Neural cell (in vitro differentiated cells): ENCODE measurements at regions not wholly inside any gene's neighbourhood (a gene's known extent, or its start where the extent isn't known, plus 50 kb on each side); places are given as distances from the start of the nearest gene placed in this dataset.
"Not testable (repeated sequence)": the region's sequence is repeated elsewhere in the genome, so short reads cannot be mapped to it uniquely, and the experiment has no call there.

Source experiments
- H2AFZ ChIP-seq: fragments of 200-600, 300-800 bp; sonication (generic), shearing (Covaris generic); 2 replicates; pipeline ENCODE4 v1.6.0; 2014; ENCODE audit warnings: low read depth, mild to moderate bottlenecking, antibody characterized with exemption, low read length, moderate library complexity
- H3F3A ChIP-seq: fragments of 200-600 bp; shearing (Covaris generic); 2 replicates; pipeline ENCODE4 v1.6.1; 2016; ENCODE audit warnings: mild to moderate bottlenecking, moderate library complexity, mixed read lengths, antibody characterized with exemption, low read length; ENCODE audit not compliant: insufficient read depth, poor library complexity, severe bottlenecking
- H3K27ac ChIP-seq: fragments of 200-600, 300-800 bp; sonication (generic), shearing (Covaris generic); 2 replicates; pipeline ENCODE4 v1.5.1; 2014; ENCODE audit warnings: mild to moderate bottlenecking, low read length, moderate library complexity
- H3K27me3 ChIP-seq: fragments of 300-800, 200-600 bp; sonication (generic), shearing (Covaris generic); 2 replicates; pipeline ENCODE4 v1.6.0; 2014; ENCODE audit warnings: mild to moderate bottlenecking, low read depth, low read length, moderate library complexity; ENCODE audit not compliant: insufficient read depth
- H3K36me3 ChIP-seq: fragments of 300-800, 200-600 bp; sonication (generic), shearing (Covaris generic); 2 replicates; pipeline ENCODE4 v1.5.1; 2014; ENCODE audit warnings: mild to moderate bottlenecking, antibody characterized with exemption, low read length, moderate library complexity; ENCODE audit not compliant: insufficient read depth
- H3K4me2 ChIP-seq: fragments of 300-800, 200-600 bp; sonication (generic), shearing (Covaris generic); 2 replicates; pipeline ENCODE4 v1.6.0; 2014; ENCODE audit warnings: mild to moderate bottlenecking, low read length
- H3K4me3 ChIP-seq: fragments of 300-800, 200-600 bp; sonication (generic), shearing (Covaris generic); 2 replicates; pipeline ENCODE4 v1.5.1; 2014; ENCODE audit warnings: mild to moderate bottlenecking, low read length, moderate library complexity
- H3K79me2 ChIP-seq: fragments of 200-600 bp; shearing (Covaris generic); replicated peaks from 2 replicates; pipeline ENCODE4 v1.6.0; 2014; ENCODE audit warnings: mild to moderate bottlenecking, low read length, moderate library complexity; ENCODE audit not compliant: insufficient read depth
- H3K9ac ChIP-seq: fragments of 300-800, 200-600 bp; sonication (generic), shearing (Covaris generic); 2 replicates; pipeline ENCODE4 v1.6.1; 2016; ENCODE audit warnings: mild to moderate bottlenecking, low read length, mixed read lengths
- H3K9me2 ChIP-seq: fragments of 200-600 bp; shearing (Covaris generic); 2 replicates; pipeline ENCODE4 v1.6.1; 2016; ENCODE audit warnings: mild to moderate bottlenecking, low read length, mixed read lengths; ENCODE audit not compliant: insufficient read depth
- H3K9me3 ChIP-seq: fragments of 200-600, 300-800 bp; sonication (generic), shearing (Covaris generic); 2 replicates; pipeline ENCODE4 v1.6.1; 2016; ENCODE audit warnings: mild to moderate bottlenecking, mixed run types, low read length, moderate library complexity, mixed read lengths
- H4K20me1 ChIP-seq: fragments of 200-600 bp; shearing (Covaris generic); 2 replicates; pipeline ENCODE4 v1.6.1; 2016; ENCODE audit warnings: mild to moderate bottlenecking, mixed run types; ENCODE audit not compliant: insufficient read depth
- EP300 ChIP-seq: fragments of 450-650 bp; conservative IDR thresholded peaks from 2 replicates; pipeline ENCODE4 v1.6.1; 2014; ENCODE audit warnings: antibody characterized with exemption, mild to moderate bottlenecking, moderate library complexity; ENCODE audit not compliant: poor library complexity, severe bottlenecking
- EZH2 ChIP-seq: fragments of 200-600, 300-800 bp; shearing (Covaris generic), sonication (generic); IDR thresholded peaks from 2 replicates; pipeline ENCODE4 v1.6.1; 2014; ENCODE audit warnings: antibody characterized with exemption, low read length, borderline replicate concordance, mild to moderate bottlenecking; ENCODE audit not compliant: insufficient read depth, poor library complexity, severe bottlenecking
- MXI1 ChIP-seq: fragments of 450-650 bp; conservative IDR thresholded peaks from 2 replicates; pipeline ENCODE4 v1.6.1; 2014; ENCODE audit warnings: antibody characterized with exemption, mild to moderate bottlenecking; ENCODE audit not compliant: poor library complexity, severe bottlenecking
- POLR2AphosphoS5 ChIP-seq: IDR thresholded peaks from 2 replicates; pipeline ENCODE4 v1.6.1; 2012
- RAD21 ChIP-seq: fragments of 450-650 bp; conservative IDR thresholded peaks from 2 replicates; pipeline ENCODE4 v1.6.1; 2014; ENCODE audit warnings: antibody characterized with exemption, mild to moderate bottlenecking, moderate library complexity
- SMC3 ChIP-seq: fragments of 450-650 bp; conservative IDR thresholded peaks from 2 replicates; pipeline ENCODE4 v1.6.1; 2014; ENCODE audit warnings: antibody characterized with exemption, mild to moderate bottlenecking, moderate library complexity; ENCODE audit not compliant: poor library complexity
- TAF1 ChIP-seq: IDR thresholded peaks from 2 replicates; pipeline ENCODE4 v1.6.1; 2012; ENCODE audit warnings: low read depth
- TF ChIP-seq, protein P1 (sequence below): IDR thresholded peaks from 2 replicates; pipeline ENCODE4 v1.6.1; 2012; ENCODE audit warnings: borderline replicate concordance
- TF ChIP-seq, protein P2 (sequence below): fragments of 450-650 bp; IDR thresholded peaks from 2 replicates; pipeline ENCODE4 v1.5.1; 2014; ENCODE audit warnings: antibody characterized with exemption, mild to moderate bottlenecking, moderate library complexity; ENCODE audit not compliant: poor library complexity, severe bottlenecking

GRCh38 chr1:55517036-55517435, 301.9 kb upstream of the USP24 start:
- Histone ChIP-seq H3F3A (no peaks in the 10 kb centered on the region), H3K79me2 (no peaks in the 10 kb centered on the region), H3K4me2 (no peak overlapping the region), H3K27me3 (no peaks in the 10 kb centered on the region), H3K9ac (no peak overlapping the region), H4K20me1 (no peaks in the 10 kb centered on the region), H3K27ac (no peak overlapping the region), H2AFZ (no peak overlapping the region), H3K4me3 (no peak overlapping the region), H3K9me3 (no peaks in the 10 kb centered on the region), H3K36me3 (no peaks in the 10 kb centered on the region), H3K9me2 (no peaks in the 10 kb centered on the region)
- TF ChIP-seq SMC3 (no peak), RAD21 (no peak), POLR2AphosphoS5 (no peak), TAF1 (no peak), MXI1 (no peak), EZH2 (no peak), EP300 (no peak)
- TF ChIP-seq, protein P1, sequence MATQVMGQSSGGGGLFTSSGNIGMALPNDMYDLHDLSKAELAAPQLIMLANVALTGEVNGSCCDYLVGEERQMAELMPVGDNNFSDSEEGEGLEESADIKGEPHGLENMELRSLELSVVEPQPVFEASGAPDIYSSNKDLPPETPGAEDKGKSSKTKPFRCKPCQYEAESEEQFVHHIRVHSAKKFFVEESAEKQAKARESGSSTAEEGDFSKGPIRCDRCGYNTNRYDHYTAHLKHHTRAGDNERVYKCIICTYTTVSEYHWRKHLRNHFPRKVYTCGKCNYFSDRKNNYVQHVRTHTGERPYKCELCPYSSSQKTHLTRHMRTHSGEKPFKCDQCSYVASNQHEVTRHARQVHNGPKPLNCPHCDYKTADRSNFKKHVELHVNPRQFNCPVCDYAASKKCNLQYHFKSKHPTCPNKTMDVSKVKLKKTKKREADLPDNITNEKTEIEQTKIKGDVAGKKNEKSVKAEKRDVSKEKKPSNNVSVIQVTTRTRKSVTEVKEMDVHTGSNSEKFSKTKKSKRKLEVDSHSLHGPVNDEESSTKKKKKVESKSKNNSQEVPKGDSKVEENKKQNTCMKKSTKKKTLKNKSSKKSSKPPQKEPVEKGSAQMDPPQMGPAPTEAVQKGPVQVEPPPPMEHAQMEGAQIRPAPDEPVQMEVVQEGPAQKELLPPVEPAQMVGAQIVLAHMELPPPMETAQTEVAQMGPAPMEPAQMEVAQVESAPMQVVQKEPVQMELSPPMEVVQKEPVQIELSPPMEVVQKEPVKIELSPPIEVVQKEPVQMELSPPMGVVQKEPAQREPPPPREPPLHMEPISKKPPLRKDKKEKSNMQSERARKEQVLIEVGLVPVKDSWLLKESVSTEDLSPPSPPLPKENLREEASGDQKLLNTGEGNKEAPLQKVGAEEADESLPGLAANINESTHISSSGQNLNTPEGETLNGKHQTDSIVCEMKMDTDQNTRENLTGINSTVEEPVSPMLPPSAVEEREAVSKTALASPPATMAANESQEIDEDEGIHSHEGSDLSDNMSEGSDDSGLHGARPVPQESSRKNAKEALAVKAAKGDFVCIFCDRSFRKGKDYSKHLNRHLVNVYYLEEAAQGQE = no peak
- TF ChIP-seq, protein P2, sequence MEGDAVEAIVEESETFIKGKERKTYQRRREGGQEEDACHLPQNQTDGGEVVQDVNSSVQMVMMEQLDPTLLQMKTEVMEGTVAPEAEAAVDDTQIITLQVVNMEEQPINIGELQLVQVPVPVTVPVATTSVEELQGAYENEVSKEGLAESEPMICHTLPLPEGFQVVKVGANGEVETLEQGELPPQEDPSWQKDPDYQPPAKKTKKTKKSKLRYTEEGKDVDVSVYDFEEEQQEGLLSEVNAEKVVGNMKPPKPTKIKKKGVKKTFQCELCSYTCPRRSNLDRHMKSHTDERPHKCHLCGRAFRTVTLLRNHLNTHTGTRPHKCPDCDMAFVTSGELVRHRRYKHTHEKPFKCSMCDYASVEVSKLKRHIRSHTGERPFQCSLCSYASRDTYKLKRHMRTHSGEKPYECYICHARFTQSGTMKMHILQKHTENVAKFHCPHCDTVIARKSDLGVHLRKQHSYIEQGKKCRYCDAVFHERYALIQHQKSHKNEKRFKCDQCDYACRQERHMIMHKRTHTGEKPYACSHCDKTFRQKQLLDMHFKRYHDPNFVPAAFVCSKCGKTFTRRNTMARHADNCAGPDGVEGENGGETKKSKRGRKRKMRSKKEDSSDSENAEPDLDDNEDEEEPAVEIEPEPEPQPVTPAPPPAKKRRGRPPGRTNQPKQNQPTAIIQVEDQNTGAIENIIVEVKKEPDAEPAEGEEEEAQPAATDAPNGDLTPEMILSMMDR = no peak

DNA sequence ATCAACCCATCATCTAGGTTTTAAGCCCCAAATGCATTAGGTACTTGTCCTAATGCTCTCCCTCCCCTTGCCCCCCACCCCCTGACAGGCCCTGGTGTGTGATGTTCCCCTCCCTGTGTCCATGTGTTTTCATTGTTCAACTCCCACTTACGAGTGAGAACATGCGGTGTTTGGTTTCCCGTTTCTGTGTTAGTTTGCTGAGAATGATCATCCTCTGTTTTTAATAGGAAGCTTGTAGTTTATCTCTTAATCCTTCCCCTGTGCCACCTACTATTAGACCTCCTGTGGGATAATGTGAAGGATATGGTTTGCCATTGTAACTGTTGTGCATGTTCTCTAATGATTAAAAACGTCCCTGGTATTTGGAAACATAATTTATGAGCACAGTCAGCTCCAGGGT, 299.4 kb upstream of the USP24 start:
- not testable (repeated sequence) for H3K79me2 ChIP-seq, H3K36me3 ChIP-seq, H3K27ac ChIP-seq, H3K9me3 ChIP-seq, H3K9ac ChIP-seq, H2AFZ ChIP-seq, H3K4me2 ChIP-seq, H3F3A ChIP-seq, H3K9me2 ChIP-seq, H4K20me1 ChIP-seq, H3K27me3 ChIP-seq, H3K4me3 ChIP-seq

- H2AFZ ChIP-seq = no peak overlapping the region
Measured at GRCh38 chr1:55512466-55512865, 297.3 kb upstream of the USP24 start.

More at GRCh38 chr1:55512466-55512865, 297.3 kb upstream of the USP24 start:
- H4K20me1 ChIP-seq = no peaks in the 10 kb centered on the region
- no peak overlapping the region for H3K4me3 ChIP-seq
- no peaks in the 10 kb centered on the region for H3K9me3 ChIP-seq
- no peak overlapping the region for H3K4me2 ChIP-seq
- H3K9ac ChIP-seq = no peak overlapping the region
- no peaks in the 10 kb centered on the region for H3F3A ChIP-seq
- no peak overlapping the region for H3K27ac ChIP-seq
- H3K27me3 ChIP-seq = no peaks in the 10 kb centered on the region
- H3K9me2 ChIP-seq = no peaks in the 10 kb centered on the region
- H3K79me2 ChIP-seq = no peaks in the 10 kb centered on the region
- TF ChIP-seq, protein P2 = no peak
- TF ChIP-seq SMC3 (no peak), MXI1 (no peak), TAF1 (no peak), RAD21 (no peak), EZH2 (no peak), POLR2AphosphoS5 (no peak), EP300 (no peak)
- TF ChIP-seq, protein P1 = no peak
- no peaks in the 10 kb centered on the region for H3K36me3 ChIP-seq
